ENCODE measurements at regions not wholly inside any gene's neighbourhood (a gene's known extent, or its start where the extent isn't known, plus 50 kb on each side); places are given as distances from the start of the nearest gene placed in this dataset.

- no peak overlapping the region for H2AFZ ChIP-seq (ENCODE audit: low read depth, low read length)
- H3K79me2 ChIP-seq (ENCODE audit: low read length): no peaks in the 10 kb centered on the region
Observed at GRCh38 chr15:66638377-66638776, 63.7 kb upstream of the SMAD6 start.

GRCh38 chr15:66641485-66642315 lies 60.3 kb upstream of the SMAD6 start:
- Histone ChIP-seq H3K9me3 (ENCODE audit: insufficient read depth, low read length) (no peaks in the 10 kb centered on the region), H3K9ac (ENCODE audit: low read length) (no peak overlapping the region), H4K20me1 (ENCODE audit: insufficient read depth, low read length) (no peaks in the 10 kb centered on the region), H3K4me2 (ENCODE audit: low read length) (no peak overlapping the region), H3K27me3 (ENCODE audit: low read depth, low read length) (no peaks in the 10 kb centered on the region), H3K4me1 (ENCODE audit: low read length) (0 out of 2 replicates have a peak, but pooled peaks cover 2% of the 10 kb centered on the region), H3K79me2 (ENCODE audit: low read length) (no peaks in the 10 kb centered on the region), H2AFZ (ENCODE audit: low read depth, low read length) (no peak overlapping the region), H3K36me3 (replicated peaks; ENCODE audit: low read depth, low read length) (no peaks in the 10 kb centered on the region), H3K4me3 (ENCODE audit: low read length) (no peak overlapping the region), H3K27ac (ENCODE audit: low read length) (no peak overlapping the region)
- no peak for TF ChIP-seq EZH2phosphoT487 (IDR thresholded peaks at IDR 0.05; ENCODE audit: low read depth)

More at GRCh38 chr15:66638377-66638776, 63.7 kb upstream of the SMAD6 start:
- Histone ChIP-seq H3K9ac (ENCODE audit: low read length) (no peak overlapping the region), H3K4me1 (ENCODE audit: low read length) (0 out of 2 replicates have a peak, but pooled peaks cover 7% of the 10 kb centered on the region), H3K4me2 (ENCODE audit: low read length) (no peak overlapping the region), H3K4me3 (ENCODE audit: low read length) (no peak overlapping the region), H3K27me3 (ENCODE audit: low read depth, low read length) (no peaks in the 10 kb centered on the region), H3K9me3 (ENCODE audit: insufficient read depth, low read length) (no peaks in the 10 kb centered on the region), H3K27ac (ENCODE audit: low read length) (no peak overlapping the region), H3K36me3 (replicated peaks; ENCODE audit: low read depth, low read length) (no peaks in the 10 kb centered on the region), H4K20me1 (ENCODE audit: insufficient read depth, low read length) (no peaks in the 10 kb centered on the region)
- TF ChIP-seq EZH2phosphoT487 (IDR thresholded peaks at IDR 0.05; ENCODE audit: low read depth) (no peak), CTCF (IDR thresholded peaks at IDR 0.05; ENCODE audit: low read depth, low read length) (no peak)

- H3K27me3 ChIP-seq (ENCODE audit: low read depth, low read length): no peaks in the 10 kb centered on the region
- H2AFZ ChIP-seq (ENCODE audit: low read depth, low read length): no peak overlapping the region
- H4K20me1 ChIP-seq (ENCODE audit: insufficient read depth, low read length): no peaks in the 10 kb centered on the region
- TF ChIP-seq CTCF (IDR thresholded peaks at IDR 0.05; ENCODE audit: low read depth, low read length) (no peak), EZH2phosphoT487 (IDR thresholded peaks at IDR 0.05; ENCODE audit: low read depth) (no peak)
- no peak overlapping the region for H3K9ac ChIP-seq (ENCODE audit: low read length)
- H3K4me3 ChIP-seq (ENCODE audit: low read length): no peak overlapping the region
- H3K9me3 ChIP-seq (ENCODE audit: insufficient read depth, low read length): no peaks in the 10 kb centered on the region
- H3K79me2 ChIP-seq (ENCODE audit: low read length): no peaks in the 10 kb centered on the region
- H3K4me1 ChIP-seq (ENCODE audit: low read length): 0 out of 2 replicates have a peak, but pooled peaks cover 2% of the 10 kb centered on the region
- no peaks in the 10 kb centered on the region for H3K36me3 ChIP-seq (replicated peaks; ENCODE audit: low read depth, low read length)
- H3K4me2 ChIP-seq (ENCODE audit: low read length): no peak overlapping the region
- H3K27ac ChIP-seq (ENCODE audit: low read length): no peak overlapping the region
Observed at GRCh38 chr15:66642514-66642913, 59.5 kb upstream of the SMAD6 start.

- H3K79me2 ChIP-seq (ENCODE audit: low read length): no peaks in the 10 kb centered on the region
- H3K36me3 ChIP-seq (replicated peaks; ENCODE audit: low read depth, low read length): no peaks in the 10 kb centered on the region
- H3K4me2 ChIP-seq (ENCODE audit: low read length): no peak overlapping the region
- no peaks in the 10 kb centered on the region for H3K9me3 ChIP-seq (ENCODE audit: insufficient read depth, low read length)
- TF ChIP-seq EZH2phosphoT487 (IDR thresholded peaks at IDR 0.05; ENCODE audit: low read depth) (no peak), CTCF (IDR thresholded peaks at IDR 0.05; ENCODE audit: low read depth, low read length) (no peak)
- H2AFZ ChIP-seq (ENCODE audit: low read depth, low read length): no peak overlapping the region
- no peaks in the 10 kb centered on the region for H4K20me1 ChIP-seq (ENCODE audit: insufficient read depth, low read length)
- no peak overlapping the region for H3K9ac ChIP-seq (ENCODE audit: low read length)
- H3K4me1 ChIP-seq (ENCODE audit: low read length): 0 out of 2 replicates have a peak, but pooled peaks cover 2% of the 10 kb centered on the region
- no peak overlapping the region for H3K27ac ChIP-seq (ENCODE audit: low read length)
- H3K4me3 ChIP-seq (ENCODE audit: low read length): no peak overlapping the region
- no peaks in the 10 kb centered on the region for H3K27me3 ChIP-seq (ENCODE audit: low read depth, low read length)
Observed at GRCh38 chr15:66643033-66643432, 59.0 kb upstream of the SMAD6 start.

Measured in OCI-LY3 (cell line).